Gastrocnemius medialis (tissue), 4 donors: ENCODE measurements at regions not wholly inside any gene's neighbourhood (a gene's known extent, or its start where the extent isn't known, plus 50 kb on each side); places are given as distances from the start of the nearest gene placed in this dataset.

Experiments
- CTCF ChIP-seq, 5 experiments: fragments of 450-650 bp in 3 of 5; fragments of 200-600 bp in 2 of 5; sonication (generic) in 2 of 5; IDR thresholded peaks in 4 of 5; conservative IDR thresholded peaks in 1 of 5; 1 replicate in 4 of 5; 2 replicates in 1 of 5; pipeline ENCODE4 v1.5.1; 2016 to 2019; ENCODE audit warnings: antibody characterized with exemption in 5 of 5, mild to moderate bottlenecking in 3 of 5, moderate library complexity in 3 of 5
- POLR2A ChIP-seq, 2 donors: fragments of 450-650 bp; IDR thresholded peaks; one replicate each; pipeline ENCODE4 v1.6.1; 2017; ENCODE audit warnings: antibody characterized with exemption in 2 of 2, mild to moderate bottlenecking in 2 of 2, moderate library complexity in 2 of 2

GRCh38 chr3:103511891-103512290 is 1077.1 kb downstream of the ZPLD1 start:
- TF ChIP-seq CTCF (IDR thresholded peaks at IDR 0.05 in 4 of 5, conservative IDR thresholded peaks at IDR 0.05 in 1 of 5), result no peak
- no peak for TF ChIP-seq POLR2A (IDR thresholded peaks at IDR 0.05)
